NCI-H2196 treated with DMSO at 0.1 percent for 48 hours (cell line): ENCODE measurements at regions not wholly inside any gene's neighbourhood (a gene's known extent, or its start where the extent isn't known, plus 50 kb on each side); places are given as distances from the start of the nearest gene placed in this dataset.

Experiments
- DNase-seq: peaks from one replicate; lab custom pipeline; 2025; ENCODE audit not compliant: unreplicated experiment; lab: John Stamatoyannopoulos, UW

DNA sequence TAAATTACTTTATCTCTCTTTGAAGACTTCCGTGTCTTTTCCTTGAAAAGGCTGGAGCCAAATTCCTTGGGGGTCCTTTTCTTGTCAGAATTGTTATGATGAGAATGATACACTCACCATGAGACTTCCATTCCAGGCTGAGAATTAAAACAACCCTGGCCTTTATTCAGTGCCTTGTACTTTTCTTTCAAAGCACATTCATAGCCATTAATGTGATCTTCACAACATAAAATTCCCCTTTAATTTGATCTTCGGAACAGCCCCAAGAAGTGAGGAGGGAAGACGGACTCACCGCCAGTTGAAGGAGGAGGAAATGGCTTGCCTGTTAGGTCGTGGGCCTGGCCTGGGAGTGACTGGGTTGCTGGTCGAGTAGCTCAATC is 127.3 kb downstream of the DDX1 start:
- DNase-seq = no peak

DNA sequence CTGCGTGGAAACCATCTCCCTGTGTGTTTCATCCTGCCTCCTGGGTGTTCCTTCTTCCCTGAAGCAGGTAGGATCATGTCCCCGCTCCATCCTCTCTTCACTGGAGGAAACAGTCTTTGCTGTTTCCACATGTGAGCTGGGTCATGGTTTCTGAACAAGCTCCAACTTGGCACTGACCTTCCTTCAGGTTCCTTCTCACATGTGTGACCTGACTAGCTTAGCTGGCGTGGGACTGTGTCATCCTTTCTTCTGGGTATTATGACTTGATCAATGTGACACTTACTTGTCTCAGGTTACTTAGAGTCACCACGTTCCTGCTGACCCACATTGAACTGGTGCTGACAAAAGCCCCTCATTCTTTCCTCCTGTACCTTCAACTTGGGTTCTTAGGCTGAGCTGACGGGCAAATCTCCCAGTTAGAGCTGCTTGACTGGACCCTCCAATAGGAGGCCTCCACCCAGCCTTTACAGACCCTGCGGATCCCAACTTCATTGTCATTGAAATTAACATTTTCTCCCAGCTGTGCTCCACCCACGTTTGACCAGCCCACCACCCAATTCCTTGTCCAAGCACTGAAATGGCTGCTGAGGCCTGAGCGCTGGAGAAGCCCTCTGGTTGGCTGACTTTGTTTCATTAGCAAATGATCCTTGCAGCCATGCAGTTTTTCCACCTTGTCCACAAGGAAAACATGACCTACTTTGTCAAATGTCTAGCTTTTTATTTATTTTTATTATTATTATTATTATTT is 128.1 kb downstream of the DDX1 start:
- no peak for DNase-seq

DNA sequence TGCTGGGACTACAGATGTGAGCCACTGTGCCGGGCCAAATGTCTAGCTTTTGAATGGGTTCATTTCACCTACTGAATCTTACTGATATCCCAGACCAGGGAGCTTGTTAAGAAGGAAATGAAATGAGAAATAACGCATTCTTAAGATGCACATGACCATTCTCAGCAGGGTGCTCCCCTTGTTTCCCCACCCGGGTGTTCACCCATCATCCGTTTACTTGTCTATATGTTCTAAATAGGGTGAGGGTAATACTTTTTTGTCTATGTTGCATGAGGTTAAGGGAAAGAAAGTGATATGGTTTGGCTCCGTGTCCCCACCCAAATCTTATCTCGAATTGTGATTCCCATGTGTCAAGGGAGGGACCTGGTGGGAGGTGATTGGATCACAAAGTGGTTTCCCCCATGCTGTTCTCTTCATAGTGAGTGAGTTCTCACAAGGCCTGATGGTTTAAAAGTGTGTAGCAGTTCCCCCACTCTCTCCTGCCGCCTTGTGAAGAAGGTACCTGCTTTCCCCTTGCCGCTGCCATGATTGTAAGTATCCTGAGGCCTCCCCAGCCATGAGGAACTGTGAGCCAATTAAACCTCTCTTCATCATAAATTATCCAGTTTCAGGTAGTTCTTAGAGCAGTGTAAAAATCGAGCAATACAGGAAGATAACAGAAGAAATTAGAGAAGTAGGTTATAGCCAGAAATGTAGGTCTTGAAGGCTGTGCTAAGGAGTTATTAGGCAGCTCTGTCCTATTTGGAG is 129.1 kb downstream of the DDX1 start:
- DNase-seq = no peak

DNA sequence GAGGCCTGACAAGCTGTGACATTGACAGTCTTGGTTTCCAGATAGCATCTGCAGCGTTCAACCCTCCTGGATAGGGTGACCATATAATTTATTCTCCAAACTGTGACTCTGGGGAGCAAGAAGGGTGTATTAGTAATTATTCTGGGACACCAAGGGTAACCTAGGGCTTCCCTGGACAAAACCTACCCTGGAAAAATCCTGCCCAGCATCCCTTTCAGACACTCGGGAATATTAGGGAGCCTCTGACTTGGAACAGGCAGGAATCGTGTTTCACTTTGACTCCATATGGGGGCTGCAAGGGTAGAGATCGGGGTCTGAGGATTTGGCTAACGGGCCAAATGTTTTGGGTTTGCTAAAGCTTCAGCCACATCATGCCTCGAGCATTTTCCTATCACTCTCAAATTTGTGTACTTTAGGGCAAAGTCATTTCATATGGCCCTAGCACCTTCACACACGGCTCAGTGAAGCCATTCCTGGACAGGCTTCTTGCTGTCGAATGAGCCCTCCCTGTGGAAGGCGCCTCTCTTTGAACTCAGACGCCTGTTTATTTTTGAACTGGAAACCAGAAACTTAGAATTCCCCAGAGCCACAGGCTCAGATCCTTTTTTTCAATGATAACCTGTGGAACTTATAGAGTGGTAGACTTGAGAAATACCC is 129.9 kb downstream of the DDX1 start:
- DNase-seq = no peak

DNA sequence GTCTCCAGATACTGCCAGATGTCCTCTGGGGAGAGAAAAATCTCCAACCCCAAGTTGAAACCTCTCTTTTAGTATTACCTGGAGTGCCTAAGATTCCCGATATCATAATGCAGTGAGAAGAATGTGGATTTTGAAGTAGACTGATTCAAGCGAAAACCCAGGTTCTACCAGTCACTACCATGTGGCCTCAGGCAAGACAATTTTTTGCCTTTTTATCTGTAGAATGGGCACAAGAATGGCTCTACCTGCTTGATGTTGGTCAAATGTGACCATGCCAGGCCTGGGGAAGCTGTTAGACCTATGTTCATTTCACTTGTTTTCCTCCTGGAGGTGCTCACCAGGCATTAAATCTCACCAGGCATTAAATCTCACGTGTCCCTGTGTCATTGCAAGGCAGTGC is 131.3 kb downstream of the DDX1 start:
- DNase-seq = no peak

DNA sequence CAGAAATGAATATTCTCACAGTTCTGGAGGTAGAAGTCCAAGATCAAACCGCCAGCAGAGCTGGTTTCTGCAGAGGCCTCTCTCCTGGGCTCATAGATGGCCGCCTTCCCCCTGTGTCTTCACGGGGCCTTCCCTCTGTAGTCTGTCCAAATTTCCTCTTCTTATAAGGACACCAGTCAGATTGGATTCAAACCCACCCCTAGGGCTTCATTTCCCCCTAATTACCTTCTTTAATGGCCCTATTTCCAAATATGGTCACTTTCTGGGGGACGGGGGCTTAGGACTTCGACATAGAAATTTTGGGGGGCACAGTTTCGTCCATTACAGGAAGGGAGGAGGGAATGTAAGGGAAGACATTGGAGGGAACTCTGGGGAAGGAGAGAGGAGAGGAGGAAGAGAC is 132.6 kb downstream of the DDX1 start:
- no peak for DNase-seq

DNA sequence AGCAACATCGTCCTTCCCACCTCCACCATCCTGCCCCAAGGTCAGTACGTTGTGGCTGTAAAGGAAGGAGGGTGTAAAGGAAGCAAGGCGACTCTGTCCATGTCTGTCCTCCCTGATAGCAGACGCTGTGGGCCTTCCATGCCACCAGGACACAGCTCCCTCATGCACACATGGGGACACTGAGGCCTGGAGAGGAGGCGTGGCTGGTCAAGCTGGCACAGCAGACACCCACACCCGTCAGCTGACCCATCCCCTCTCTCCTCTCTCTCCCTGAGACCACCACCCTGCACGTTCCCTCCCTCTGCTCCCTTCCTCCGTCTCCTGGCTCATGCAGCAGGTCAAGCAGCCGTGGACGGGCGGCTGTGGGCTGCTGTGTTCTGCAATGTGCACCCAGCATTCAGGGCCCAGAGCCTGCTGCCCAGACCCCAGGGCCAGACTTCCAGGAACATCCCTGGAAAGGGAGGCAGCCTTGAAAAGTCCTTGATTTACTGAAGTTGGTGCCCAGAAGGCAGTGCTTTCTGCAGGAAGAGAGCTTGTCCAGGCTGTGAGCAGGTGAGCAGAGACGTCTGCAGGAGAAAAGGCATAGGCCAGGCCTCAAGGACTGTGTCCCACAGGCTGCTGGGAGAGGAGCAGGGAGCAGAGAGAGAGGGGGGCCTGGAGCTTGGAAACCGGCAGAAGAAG is 133.6 kb downstream of the DDX1 start:
- no peak for DNase-seq

DNA sequence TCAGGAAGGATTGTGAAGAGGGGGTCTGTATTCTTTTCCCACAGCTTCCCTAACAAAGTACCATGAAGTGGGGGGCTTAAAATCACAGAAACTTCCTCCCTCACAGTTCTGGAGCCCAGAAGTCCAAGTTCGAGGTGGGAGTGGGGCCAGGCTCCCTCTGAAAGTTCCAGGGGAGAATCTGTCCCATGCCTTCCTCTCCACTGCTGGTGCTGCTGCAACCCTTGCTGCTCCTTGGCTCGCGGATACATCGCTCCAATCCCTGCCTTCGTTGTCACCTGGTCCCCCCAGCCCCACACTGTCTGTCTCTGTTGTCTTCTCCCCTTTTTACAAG is 134.1 kb downstream of the DDX1 start:
- DNase-seq = no peak

DNA sequence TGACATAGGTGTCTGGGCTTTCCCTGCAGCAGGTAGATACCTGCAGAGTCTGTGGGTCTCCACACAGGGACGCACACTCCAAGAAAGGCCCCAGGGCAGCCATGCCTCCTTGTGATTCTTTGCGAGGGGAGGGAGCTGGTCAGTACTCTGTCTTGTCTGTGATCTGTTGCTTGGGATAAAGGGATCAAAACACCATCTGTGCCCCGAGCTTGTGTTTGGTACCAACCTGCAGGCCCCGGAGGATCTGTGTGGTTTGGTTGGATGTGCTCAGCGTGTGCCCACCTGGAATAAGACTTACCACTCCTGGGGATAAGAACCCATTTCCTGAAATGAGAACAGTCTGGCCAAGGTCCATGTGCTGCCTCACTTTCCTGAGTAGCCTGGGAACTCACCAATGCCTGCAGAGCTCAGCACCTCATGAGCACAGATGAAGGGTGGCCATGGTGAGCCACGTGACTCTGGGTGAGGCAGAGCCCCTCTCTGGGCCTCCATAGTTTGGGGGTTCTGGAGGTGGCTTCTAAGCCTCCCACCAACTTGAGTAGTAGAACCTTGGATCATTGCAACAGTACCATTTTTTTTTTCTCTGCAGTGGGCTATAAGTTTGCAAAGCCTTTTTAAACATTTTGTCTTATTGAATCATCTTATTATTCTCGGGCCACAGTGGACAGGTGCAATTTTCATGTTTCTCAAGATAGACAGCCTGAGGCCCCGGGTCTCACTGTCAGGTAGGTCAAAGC is 134.8 kb downstream of the DDX1 start:
- no peak for DNase-seq

DNA sequence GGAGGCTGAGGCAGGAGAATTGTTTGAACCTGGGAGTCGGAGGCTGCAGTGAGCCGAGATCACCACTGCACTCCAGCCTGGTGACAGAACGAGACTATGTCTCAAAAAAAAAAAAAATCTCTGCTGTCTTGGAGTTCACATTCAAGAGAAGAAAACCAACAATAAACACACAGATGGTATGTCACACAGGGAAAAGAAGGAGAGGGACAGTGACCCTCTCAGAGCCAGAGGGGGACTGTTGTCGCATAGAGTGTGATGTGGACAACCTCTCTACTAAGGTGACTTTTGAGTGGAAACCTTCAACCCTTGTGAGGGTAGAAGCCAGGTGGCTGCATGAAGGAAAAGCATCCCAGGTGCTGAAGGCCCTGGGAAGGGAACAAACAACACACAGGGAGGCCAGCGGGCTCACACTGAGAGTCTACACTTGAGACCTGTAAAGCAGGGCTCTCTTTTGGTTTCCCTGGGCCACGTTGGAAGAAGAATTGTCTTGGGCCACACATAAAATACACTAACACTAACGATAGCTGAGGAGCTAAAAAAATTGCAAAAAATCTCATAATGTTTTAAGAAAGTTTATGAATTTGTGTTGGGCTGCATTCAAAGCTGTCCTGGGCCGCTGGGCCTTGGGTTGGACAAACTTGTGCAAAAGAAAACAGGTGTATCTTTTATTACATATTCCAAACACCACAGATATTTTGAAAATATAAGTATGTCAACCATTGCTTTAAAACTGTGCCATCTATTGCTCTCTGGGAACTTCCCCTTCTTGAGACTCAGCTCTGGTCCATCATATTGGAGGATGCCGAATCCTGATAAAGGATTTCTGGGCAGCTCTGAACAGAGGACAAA is 136.0 kb downstream of the DDX1 start:
- DNase-seq = no peak

DNA sequence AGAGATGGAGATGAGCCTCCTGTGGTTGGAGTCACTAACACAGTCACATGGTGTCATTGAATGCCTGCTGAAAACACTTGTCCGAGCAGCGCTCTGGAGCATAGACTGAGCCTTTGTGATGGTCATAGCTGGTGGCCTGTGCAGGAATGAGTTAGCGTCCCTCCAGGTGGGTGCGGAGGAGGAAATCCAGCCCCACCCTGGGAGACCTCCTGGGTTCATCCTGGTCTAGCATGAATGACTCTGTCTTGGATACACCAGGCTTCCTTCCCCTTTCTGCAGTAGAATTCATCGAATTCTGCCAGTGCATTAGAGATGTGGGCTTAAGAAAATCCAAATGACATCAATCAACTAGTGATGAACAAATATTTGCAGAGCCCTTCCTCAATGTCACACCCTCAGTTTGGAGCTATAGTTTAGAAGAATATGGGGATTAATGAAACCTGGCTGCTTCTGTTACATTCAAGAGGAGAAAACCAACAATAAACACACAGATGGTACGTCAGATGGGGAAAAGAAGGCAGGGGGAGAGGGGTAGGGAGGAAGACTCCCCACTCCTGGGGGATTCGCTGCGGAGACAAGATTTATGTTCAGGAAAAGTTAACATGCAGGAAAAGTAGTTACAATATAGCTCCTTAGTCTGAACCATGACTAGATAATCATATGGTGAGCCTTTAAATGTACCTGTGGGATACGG is 136.7 kb downstream of the DDX1 start:
- no peak for DNase-seq

DNA sequence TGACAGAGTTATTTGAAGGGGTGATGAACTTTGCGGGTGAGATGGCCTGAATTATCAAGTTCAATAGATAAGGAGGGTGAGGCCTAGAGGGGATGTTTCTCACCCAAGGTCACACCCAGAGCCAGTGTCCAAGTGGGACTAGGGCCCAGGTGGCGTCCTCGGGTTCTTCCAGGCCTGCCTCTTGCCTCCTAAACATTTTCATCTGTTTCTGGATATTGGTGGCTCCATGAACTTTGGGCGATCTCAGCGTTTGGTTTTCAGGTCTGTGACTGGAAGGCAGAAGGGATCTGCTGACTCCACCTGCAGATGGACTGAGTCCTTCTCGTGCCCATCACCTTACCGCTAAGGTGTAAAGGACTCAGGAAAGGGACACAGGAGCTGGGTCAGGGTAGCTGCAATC is 137.3 kb downstream of the DDX1 start:
- DNase-seq = no peak

DNA sequence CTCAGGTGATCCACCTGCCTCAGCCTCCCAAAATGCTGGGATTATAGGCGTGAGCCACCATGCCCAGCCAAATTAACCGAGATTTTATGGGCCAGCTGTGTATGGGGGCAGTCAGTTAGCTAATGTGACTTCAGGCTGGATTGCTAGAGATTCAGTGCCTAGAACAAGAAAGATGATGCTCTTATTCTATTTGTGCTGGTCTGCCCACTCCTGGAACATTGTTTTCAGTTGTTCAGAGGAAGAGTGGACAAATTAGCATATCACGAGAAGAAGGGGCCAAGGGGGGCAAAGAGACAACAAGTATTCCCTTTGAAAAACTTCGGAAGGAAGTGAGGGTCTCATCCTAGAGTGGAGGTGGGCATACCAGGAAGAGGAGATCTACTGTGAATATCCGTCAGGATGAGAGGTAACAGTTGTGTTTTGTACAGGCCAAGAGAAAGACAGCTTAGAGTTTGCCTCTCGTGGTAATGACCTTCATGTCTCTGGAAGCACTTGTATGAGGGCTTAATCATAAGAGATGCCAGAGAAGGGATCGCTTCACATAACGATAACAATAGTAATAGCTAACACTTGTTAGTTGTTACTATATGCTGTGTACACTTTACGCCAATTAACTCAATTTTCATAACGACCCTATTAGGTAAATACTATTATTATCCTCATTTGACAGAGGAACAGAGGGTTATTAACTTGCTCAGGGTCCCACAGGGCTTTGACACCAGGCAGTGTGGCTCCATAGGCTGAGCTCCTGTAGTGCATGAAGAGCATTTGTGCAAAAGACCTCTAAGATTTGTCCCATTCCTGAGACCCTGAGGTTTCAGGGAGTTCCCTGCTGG is 138.3 kb downstream of the DDX1 start:
- peak; percentile 23 for DNase-seq

DNA sequence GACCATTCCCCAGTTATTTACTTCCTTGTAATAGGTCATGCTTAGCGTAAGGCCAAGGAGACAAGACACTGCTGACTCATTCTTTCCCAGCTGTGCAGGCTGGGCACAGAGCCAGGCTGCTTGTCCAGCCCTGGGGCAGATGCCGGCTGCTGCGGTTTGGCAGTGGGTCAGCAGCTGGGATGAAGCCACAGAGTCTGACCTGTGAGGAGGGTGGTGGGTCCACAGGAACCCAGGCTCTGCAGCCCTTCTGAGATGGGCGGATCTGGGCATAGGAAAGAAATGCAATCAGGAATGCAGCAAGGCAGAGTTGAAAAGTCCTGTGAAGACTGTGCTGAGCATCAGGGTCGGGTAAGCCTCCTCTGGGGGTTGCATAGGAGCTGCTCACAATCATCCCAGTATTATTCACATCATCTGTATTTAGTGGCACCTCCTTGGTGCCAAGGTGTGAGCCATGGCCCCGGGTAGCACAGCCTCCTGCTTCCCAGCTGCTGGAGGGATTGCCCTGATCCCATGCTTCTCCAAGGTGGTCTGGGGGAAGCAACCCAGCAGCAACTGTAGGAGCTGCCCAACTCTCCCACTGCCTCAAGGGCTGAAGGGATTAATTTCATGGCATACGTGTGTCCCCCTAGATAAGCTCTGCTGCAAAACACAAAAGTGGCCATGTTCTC is 139.0 kb downstream of the DDX1 start:
- DNase-seq = peak; percentile 80

DNA sequence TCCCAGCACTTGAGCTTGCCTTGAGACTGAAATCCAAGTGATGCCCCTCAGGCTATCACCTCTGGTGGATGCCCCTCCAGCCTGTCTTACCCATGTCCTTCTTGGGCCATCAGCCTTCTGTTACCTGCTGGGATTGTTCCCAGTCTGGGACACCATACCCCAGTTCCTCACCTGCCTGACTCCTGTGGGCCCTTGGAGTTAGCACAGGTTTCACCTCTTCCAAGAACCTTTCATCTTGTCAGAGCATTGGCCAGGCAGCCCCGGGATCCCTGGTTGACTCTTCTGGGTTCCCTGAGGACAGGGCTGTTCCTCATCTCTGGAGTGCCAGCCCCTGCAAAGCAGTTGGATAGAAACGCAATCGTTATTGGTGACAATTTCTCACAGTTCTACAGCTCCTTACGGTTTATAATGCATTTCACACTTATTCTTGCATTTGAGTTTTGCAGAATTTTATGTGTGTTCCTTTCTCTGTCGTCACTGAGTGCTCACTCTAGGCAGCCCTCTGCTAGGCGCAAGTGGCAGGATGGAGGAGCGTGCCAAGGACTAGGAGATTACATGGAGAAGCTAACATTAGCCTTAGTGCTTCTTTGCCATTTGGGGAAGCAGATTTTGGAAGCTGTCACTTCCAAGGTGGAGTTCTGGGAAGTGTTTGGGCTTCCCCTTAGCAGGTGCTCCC is 139.7 kb downstream of the DDX1 start:
- DNase-seq = no peak

DNA sequence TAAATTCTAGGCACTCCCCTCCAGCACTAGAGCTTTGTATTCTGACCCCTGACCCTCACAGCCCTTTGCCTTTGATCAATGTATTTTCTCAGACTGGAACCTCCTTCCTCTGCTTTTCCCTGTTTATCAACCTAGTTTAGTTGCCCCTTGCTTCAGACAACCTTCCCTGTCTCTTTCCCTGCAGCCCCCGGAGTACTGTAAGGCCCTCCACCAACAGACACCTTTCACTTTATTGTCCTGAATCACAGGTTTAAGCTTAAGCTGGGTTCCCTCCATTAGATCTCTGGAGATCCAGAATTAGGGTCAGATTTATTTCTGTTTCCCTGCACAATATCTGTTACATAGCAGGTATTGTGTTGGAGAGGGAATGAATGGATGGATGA is 140.2 kb downstream of the DDX1 start:
- no peak for DNase-seq

DNA sequence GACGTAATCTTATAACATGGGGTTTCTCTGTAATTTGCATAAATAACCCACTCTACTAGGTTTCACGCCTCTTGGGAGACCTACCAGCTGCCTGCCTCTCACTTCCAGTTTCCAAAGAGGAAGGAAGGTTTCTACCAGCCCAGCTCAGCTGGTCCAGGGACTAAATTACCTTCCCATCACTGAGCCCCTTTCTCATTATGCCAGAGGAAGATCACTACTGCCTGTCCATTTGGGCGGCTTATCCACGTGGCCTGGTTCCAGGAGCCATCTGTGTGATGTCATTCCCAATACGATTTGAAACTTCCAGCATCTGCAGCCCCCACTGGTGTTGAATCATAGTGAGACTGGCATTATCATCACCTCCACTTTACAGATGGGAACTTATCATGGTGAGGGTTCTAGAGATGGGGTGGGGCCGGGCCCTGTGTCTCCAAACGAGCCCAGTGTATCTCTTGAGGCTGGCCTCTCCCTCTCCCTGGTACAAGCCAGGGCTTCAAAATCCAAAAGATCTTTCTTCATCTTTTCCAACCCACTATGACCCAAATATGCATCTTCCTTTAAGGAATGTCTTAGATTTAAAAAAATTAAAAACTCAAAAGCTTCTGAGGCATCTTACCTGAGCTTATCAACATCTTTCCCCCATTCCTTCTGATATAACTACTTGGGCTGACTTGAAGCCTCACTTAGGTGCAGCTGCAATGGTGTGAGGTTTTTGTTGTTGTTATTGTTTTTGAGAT is 140.8 kb downstream of the DDX1 start:
- DNase-seq = no peak
